ENCODE measurements at regions not wholly inside any gene's neighbourhood (a gene's known extent, or its start where the extent isn't known, plus 50 kb on each side); places are given as distances from the start of the nearest gene placed in this dataset.
A peak's percentile ranks its signal among the peaks of the same experiment; 100 is the strongest.
"Not testable (repeated sequence)": the region's sequence is repeated elsewhere in the genome, so short reads cannot be mapped to it uniquely, and the experiment has no call there.

- no peak for FAIRE-seq
Measured at GRCh38 chr5:106089073-106089472, 1581.7 kb downstream of the EFNA5 start.

GRCh38 chr5:106088462-106088861 is 1582.3 kb downstream of the EFNA5 start:
- FAIRE-seq = no peak

- FAIRE-seq = no peak
Measured at GRCh38 chr5:106086352-106086751, 1584.4 kb downstream of the EFNA5 start.

- FAIRE-seq = no peak
Measured at GRCh38 chr5:106085556-106085955, 1585.2 kb downstream of the EFNA5 start.

- no peak for FAIRE-seq
Measured at GRCh38 chr5:106085136-106085535, 1585.6 kb downstream of the EFNA5 start.

GRCh38 chr5:106080535-106080934 is 1590.2 kb downstream of the EFNA5 start:
- no peak for FAIRE-seq

GRCh38 chr5:106076655-106077054 is 1594.1 kb downstream of the EFNA5 start:
- FAIRE-seq = no peak

GRCh38 chr5:106072208-106072607 is 1598.5 kb downstream of the EFNA5 start:
- FAIRE-seq = peak; percentile 48

- FAIRE-seq = peak; percentile 88
Measured at GRCh38 chr5:106047341-106047740, 1623.4 kb downstream of the EFNA5 start.

- FAIRE-seq = not testable (repeated sequence)
Measured at GRCh38 chr5:106032069-106032468, 1638.7 kb downstream of the EFNA5 start.

GRCh38 chr5:106028314-106028713 is 1642.4 kb downstream of the EFNA5 start:
- FAIRE-seq = no peak

GRCh38 chr5:106020894-106021293 is 1649.8 kb downstream of the EFNA5 start:
- FAIRE-seq = no peak

GRCh38 chr5:106019261-106019660 is 1651.5 kb downstream of the EFNA5 start:
- no peak for FAIRE-seq

- FAIRE-seq = no peak
Measured at GRCh38 chr5:106017243-106017857, 1653.4 kb downstream of the EFNA5 start.

GRCh38 chr5:106014262-106014661 is 1656.5 kb downstream of the EFNA5 start:
- FAIRE-seq = no peak

- FAIRE-seq = no peak
Measured at GRCh38 chr5:106006242-106006641, 1664.5 kb downstream of the EFNA5 start.

- FAIRE-seq = not testable (repeated sequence)
Measured at GRCh38 chr5:105998991-105999390, 1671.7 kb downstream of the EFNA5 start.

GRCh38 chr5:105993027-105993426 is 1677.7 kb downstream of the EFNA5 start:
- no peak for FAIRE-seq

- FAIRE-seq = no peak
Measured at GRCh38 chr5:105982526-105982925, 1688.2 kb downstream of the EFNA5 start.

GRCh38 chr5:105978011-105978410 is 1692.7 kb downstream of the EFNA5 start:
- FAIRE-seq = no peak

- FAIRE-seq = no peak
Measured at GRCh38 chr5:105977163-105977562, 1693.6 kb downstream of the EFNA5 start.

- FAIRE-seq = no peak
Measured at GRCh38 chr5:105970919-105971318, 1699.8 kb downstream of the EFNA5 start.

- no peak for FAIRE-seq
Measured at GRCh38 chr5:105968981-105969380, 1701.8 kb downstream of the EFNA5 start.

GRCh38 chr5:105963696-105964255 is 1707.0 kb downstream of the EFNA5 start:
- no peak for FAIRE-seq

GRCh38 chr5:105961572-105961971 is 1709.2 kb downstream of the EFNA5 start:
- FAIRE-seq = no peak

Measured in G401.6 (cell line).